Fibroblast of skin of scalp (primary cell): ENCODE measurements at regions not wholly inside any gene's neighbourhood (a gene's known extent, or its start where the extent isn't known, plus 50 kb on each side); places are given as distances from the start of the nearest gene placed in this dataset.
"Not testable (repeated sequence)": the region's sequence is repeated elsewhere in the genome, so short reads cannot be mapped to it uniquely, and the experiment has no call there.

ENCODE experiments used
- DNase-seq: peaks from one replicate; pipeline ENCODE4 v3.0.0-alpha.2; 2013

GRCh38 chr6:141877275-141877983 is 255.3 kb upstream of the GJE1 start:
- no peak for DNase-seq

GRCh38 chr6:141874930-141875602 is 257.7 kb upstream of the GJE1 start:
- DNase-seq = peak; percentile 43

GRCh38 chr6:141869509-141869908 is 263.2 kb upstream of the GJE1 start:
- not testable (repeated sequence) for DNase-seq

- no peak for DNase-seq
Observed at GRCh38 chr6:141867767-141868166, 265.0 kb upstream of the GJE1 start.

- no peak for DNase-seq
Observed at GRCh38 chr6:141866731-141867497, 265.8 kb upstream of the GJE1 start.

GRCh38 chr6:141851063-141851462 is 281.7 kb upstream of the GJE1 start:
- no peak for DNase-seq

GRCh38 chr6:141848029-141848890 is 284.5 kb upstream of the GJE1 start:
- DNase-seq = peak; percentile 2

GRCh38 chr6:141846639-141847038 is 286.1 kb upstream of the GJE1 start:
- no peak for DNase-seq

- DNase-seq = no peak
Observed at GRCh38 chr6:141843178-141843834, 289.4 kb upstream of the GJE1 start.

- no peak for DNase-seq
Observed at GRCh38 chr6:141833001-141833655, 299.6 kb upstream of the GJE1 start.

- DNase-seq = no peak
Observed at GRCh38 chr6:141830530-141830929, 302.2 kb upstream of the GJE1 start.

- DNase-seq = no peak
Observed at GRCh38 chr6:141829566-141830360, 303.0 kb upstream of the GJE1 start.

- no peak for DNase-seq
Observed at GRCh38 chr6:141824350-141824749, 308.4 kb upstream of the GJE1 start.

- DNase-seq = not testable (repeated sequence)
Observed at GRCh38 chr6:141815039-141815438, 317.7 kb upstream of the GJE1 start.

- DNase-seq = peak; percentile 31
Observed at GRCh38 chr6:141809901-141810300, 322.8 kb upstream of the GJE1 start.

GRCh38 chr6:141808662-141809061 is 324.1 kb upstream of the GJE1 start:
- DNase-seq = no peak

- not testable (repeated sequence) for DNase-seq
Observed at GRCh38 chr6:141800973-141801372, 331.8 kb upstream of the GJE1 start.

GRCh38 chr6:141790921-141791320 is 341.8 kb upstream of the GJE1 start:
- no peak for DNase-seq

- DNase-seq = no peak
Observed at GRCh38 chr6:141788096-141788495, 344.6 kb upstream of the GJE1 start.

GRCh38 chr6:141783585-141783984 is 349.1 kb upstream of the GJE1 start:
- no peak for DNase-seq

- no peak for DNase-seq
Observed at GRCh38 chr6:141780296-141780695, 352.4 kb upstream of the GJE1 start.
